OCI-LY7 (cell line): ENCODE measurements at regions not wholly inside any gene's neighbourhood (a gene's known extent, or its start where the extent isn't known, plus 50 kb on each side); places are given as distances from the start of the nearest gene placed in this dataset.

ENCODE experiments used
- EZH2phosphoT487 ChIP-seq: fragments of 200-600 bp; sonication (generic); IDR thresholded peaks from 2 replicates; pipeline ENCODE4 v1.6.1; 2018; ENCODE audit warnings: low read depth, borderline replicate concordance, mild to moderate bottlenecking, mixed run types, antibody characterized with exemption, low read length, moderate library complexity, mixed read lengths
- TF ChIP-seq, protein P1 (sequence below): fragments of 200-600 bp; sonication (generic); conservative IDR thresholded peaks from 2 replicates; pipeline ENCODE4 v1.5.1; 2014; ENCODE audit warnings: mild to moderate bottlenecking, antibody characterized with exemption, low read length, moderate library complexity, mixed read lengths

DNA sequence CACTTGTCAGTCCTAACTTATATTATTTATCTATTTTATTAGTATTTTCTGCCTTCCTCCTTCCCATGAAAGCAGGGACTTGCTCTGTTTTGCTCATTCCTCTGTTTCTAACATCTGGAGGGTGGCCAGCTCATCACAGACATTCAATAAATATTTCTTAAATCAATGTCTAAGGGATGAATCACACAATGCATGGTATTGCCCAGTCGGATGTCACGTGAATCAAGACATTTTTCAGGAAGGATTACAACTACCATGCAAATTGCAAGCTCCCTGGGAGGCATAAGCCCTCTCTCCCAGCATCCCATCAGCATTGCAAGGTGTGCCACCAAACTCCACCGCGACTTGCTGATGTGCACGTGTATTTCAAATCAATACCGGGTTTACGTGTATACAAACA lies 146.6 kb upstream of the RNF32 start:
- TF ChIP-seq, protein P1, sequence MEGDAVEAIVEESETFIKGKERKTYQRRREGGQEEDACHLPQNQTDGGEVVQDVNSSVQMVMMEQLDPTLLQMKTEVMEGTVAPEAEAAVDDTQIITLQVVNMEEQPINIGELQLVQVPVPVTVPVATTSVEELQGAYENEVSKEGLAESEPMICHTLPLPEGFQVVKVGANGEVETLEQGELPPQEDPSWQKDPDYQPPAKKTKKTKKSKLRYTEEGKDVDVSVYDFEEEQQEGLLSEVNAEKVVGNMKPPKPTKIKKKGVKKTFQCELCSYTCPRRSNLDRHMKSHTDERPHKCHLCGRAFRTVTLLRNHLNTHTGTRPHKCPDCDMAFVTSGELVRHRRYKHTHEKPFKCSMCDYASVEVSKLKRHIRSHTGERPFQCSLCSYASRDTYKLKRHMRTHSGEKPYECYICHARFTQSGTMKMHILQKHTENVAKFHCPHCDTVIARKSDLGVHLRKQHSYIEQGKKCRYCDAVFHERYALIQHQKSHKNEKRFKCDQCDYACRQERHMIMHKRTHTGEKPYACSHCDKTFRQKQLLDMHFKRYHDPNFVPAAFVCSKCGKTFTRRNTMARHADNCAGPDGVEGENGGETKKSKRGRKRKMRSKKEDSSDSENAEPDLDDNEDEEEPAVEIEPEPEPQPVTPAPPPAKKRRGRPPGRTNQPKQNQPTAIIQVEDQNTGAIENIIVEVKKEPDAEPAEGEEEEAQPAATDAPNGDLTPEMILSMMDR: no peak
- no peak for TF ChIP-seq EZH2phosphoT487
